KOPT-K1 (cell line): ENCODE measurements at regions not wholly inside any gene's neighbourhood (a gene's known extent, or its start where the extent isn't known, plus 50 kb on each side); places are given as distances from the start of the nearest gene placed in this dataset.

Experiments used
- H3K27ac ChIP-seq: fragments of 200-600 bp; sonication (generic); 2 replicates; pipeline ENCODE4 v1.5.1; 2016; ENCODE audit warnings: antibody characterized with exemption, mild to moderate bottlenecking, low read depth, low read length; ENCODE audit not compliant: poor library complexity, severe bottlenecking
- H3K36me3 ChIP-seq: fragments of 200-600 bp; sonication (generic); 2 replicates; pipeline ENCODE4 v1.5.1; 2017; ENCODE audit warnings: antibody characterized with exemption, mild to moderate bottlenecking, low read length, moderate library complexity; ENCODE audit not compliant: insufficient read depth
- H3K9me3 ChIP-seq: fragments of 200-600 bp; sonication (generic); 2 replicates; pipeline ENCODE4 v1.5.1; 2017; ENCODE audit warnings: antibody characterized with exemption, low read length, mild to moderate bottlenecking; ENCODE audit not compliant: insufficient read depth, poor library complexity, severe bottlenecking

- Histone ChIP-seq H3K36me3 (no peaks in the 10 kb centered on the region), H3K27ac (no peak overlapping the region), H3K9me3 (no peaks in the 10 kb centered on the region)
These were observed 965.2 kb downstream of the BCL11A start for GRCh38 chr2:59588286-59588685.

GRCh38 chr2:59586176-59586575, 967.3 kb downstream of the BCL11A start:
- Histone ChIP-seq H3K36me3 (no peaks in the 10 kb centered on the region), H3K9me3 (no peaks in the 10 kb centered on the region), H3K27ac (no peak overlapping the region)

- Histone ChIP-seq H3K9me3 (no peaks in the 10 kb centered on the region), H3K27ac (no peak overlapping the region), H3K36me3 (no peaks in the 10 kb centered on the region)
These were observed 967.8 kb downstream of the BCL11A start for GRCh38 chr2:59585655-59586054.

GRCh38 chr2:59584958-59585357, 968.5 kb downstream of the BCL11A start:
- H3K9me3 ChIP-seq: no peaks in the 10 kb centered on the region
- H3K36me3 ChIP-seq: no peaks in the 10 kb centered on the region
- H3K27ac ChIP-seq: no peak overlapping the region

GRCh38 chr2:59583173-59583765, 970.2 kb downstream of the BCL11A start:
- Histone ChIP-seq H3K36me3 (no peaks in the 10 kb centered on the region), H3K9me3 (no peaks in the 10 kb centered on the region)

GRCh38 chr2:59578349-59578748, 975.1 kb downstream of the BCL11A start:
- Histone ChIP-seq H3K36me3 (no peaks in the 10 kb centered on the region), H3K9me3 (no peaks in the 10 kb centered on the region), H3K27ac (no peak overlapping the region)

More at GRCh38 chr2:59583173-59583765, 970.2 kb downstream of the BCL11A start:
- no peak overlapping the region for H3K27ac ChIP-seq

- Histone ChIP-seq H3K36me3 (no peaks in the 10 kb centered on the region), H3K9me3 (no peaks in the 10 kb centered on the region), H3K27ac (no peak overlapping the region)
These were observed 978.3 kb downstream of the BCL11A start for GRCh38 chr2:59575191-59575590.

GRCh38 chr2:59572227-59572626, 981.2 kb downstream of the BCL11A start:
- no peak overlapping the region for H3K27ac ChIP-seq
- H3K9me3 ChIP-seq: no peaks in the 10 kb centered on the region
- no peaks in the 10 kb centered on the region for H3K36me3 ChIP-seq

- Histone ChIP-seq H3K36me3 (no peaks in the 10 kb centered on the region), H3K27ac (no peak overlapping the region), H3K9me3 (no peaks in the 10 kb centered on the region)
These were observed 982.6 kb downstream of the BCL11A start for GRCh38 chr2:59570818-59571217.

GRCh38 chr2:59569124-59569523, 984.3 kb downstream of the BCL11A start:
- no peaks in the 10 kb centered on the region for H3K9me3 ChIP-seq
- no peak overlapping the region for H3K27ac ChIP-seq
- no peaks in the 10 kb centered on the region for H3K36me3 ChIP-seq

- Histone ChIP-seq H3K9me3 (no peaks in the 10 kb centered on the region), H3K27ac (no peak overlapping the region), H3K36me3 (no peaks in the 10 kb centered on the region)
These were observed 985.0 kb downstream of the BCL11A start for GRCh38 chr2:59568461-59568860.

GRCh38 chr2:59567151-59567550, 986.3 kb downstream of the BCL11A start:
- Histone ChIP-seq H3K9me3 (no peaks in the 10 kb centered on the region), H3K36me3 (no peaks in the 10 kb centered on the region), H3K27ac (no peak overlapping the region)

GRCh38 chr2:59566739-59567138, 986.7 kb downstream of the BCL11A start:
- no peaks in the 10 kb centered on the region for H3K9me3 ChIP-seq
- H3K36me3 ChIP-seq: no peaks in the 10 kb centered on the region
- H3K27ac ChIP-seq: no peak overlapping the region

GRCh38 chr2:59561281-59561680, 992.2 kb downstream of the BCL11A start:
- Histone ChIP-seq H3K27ac (no peak overlapping the region), H3K36me3 (no peaks in the 10 kb centered on the region), H3K9me3 (no peaks in the 10 kb centered on the region)

- H3K27ac ChIP-seq: no peak overlapping the region
- no peaks in the 10 kb centered on the region for H3K36me3 ChIP-seq
- H3K9me3 ChIP-seq: no peaks in the 10 kb centered on the region
These were observed 992.7 kb downstream of the BCL11A start for GRCh38 chr2:59560769-59561168.

- H3K27ac ChIP-seq: no peak overlapping the region
- peaks cover 15% of the 10 kb centered on the region for H3K9me3 ChIP-seq
- no peaks in the 10 kb centered on the region for H3K36me3 ChIP-seq
These were observed 1012.6 kb downstream of the BCL11A start for GRCh38 chr2:59540864-59541263.
